ENCODE measurements at regions not wholly inside any gene's neighbourhood (a gene's known extent, or its start where the extent isn't known, plus 50 kb on each side); places are given as distances from the start of the nearest gene placed in this dataset.

- TF ChIP-seq, protein P1, sequence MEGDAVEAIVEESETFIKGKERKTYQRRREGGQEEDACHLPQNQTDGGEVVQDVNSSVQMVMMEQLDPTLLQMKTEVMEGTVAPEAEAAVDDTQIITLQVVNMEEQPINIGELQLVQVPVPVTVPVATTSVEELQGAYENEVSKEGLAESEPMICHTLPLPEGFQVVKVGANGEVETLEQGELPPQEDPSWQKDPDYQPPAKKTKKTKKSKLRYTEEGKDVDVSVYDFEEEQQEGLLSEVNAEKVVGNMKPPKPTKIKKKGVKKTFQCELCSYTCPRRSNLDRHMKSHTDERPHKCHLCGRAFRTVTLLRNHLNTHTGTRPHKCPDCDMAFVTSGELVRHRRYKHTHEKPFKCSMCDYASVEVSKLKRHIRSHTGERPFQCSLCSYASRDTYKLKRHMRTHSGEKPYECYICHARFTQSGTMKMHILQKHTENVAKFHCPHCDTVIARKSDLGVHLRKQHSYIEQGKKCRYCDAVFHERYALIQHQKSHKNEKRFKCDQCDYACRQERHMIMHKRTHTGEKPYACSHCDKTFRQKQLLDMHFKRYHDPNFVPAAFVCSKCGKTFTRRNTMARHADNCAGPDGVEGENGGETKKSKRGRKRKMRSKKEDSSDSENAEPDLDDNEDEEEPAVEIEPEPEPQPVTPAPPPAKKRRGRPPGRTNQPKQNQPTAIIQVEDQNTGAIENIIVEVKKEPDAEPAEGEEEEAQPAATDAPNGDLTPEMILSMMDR (optimal IDR thresholded peaks at IDR 0.05 in 1 of 3, IDR thresholded peaks at IDR 0.05 in 1 of 3, conservative IDR thresholded peaks at IDR 0.05 in 1 of 3; ENCODE audit: extremely low read depth in 1 of 3, insufficient read depth in 2 of 3, low read length in 3 of 3), result no peak
- no peak for TF ChIP-seq EZH2 (IDR thresholded peaks at IDR 0.05; ENCODE audit: low read length)
Measured at GRCh38 chrX:128619490-128619889, 567.3 kb upstream of the ACTRT1 start.

Data from keratinocyte (primary cell).